GM23338 (cell line): ENCODE measurements at regions not wholly inside any gene's neighbourhood (a gene's known extent, or its start where the extent isn't known, plus 50 kb on each side); places are given as distances from the start of the nearest gene placed in this dataset.

Experiments used
- ATAC-seq: fragments of 200-7000 bp; cut with Tn5 transposase; 3 replicates; pipeline ENCODE4 v1.9.1; 2020
- DNase-seq: peaks from one replicate; pipeline ENCODE4 v3.0.0-alpha.2; 2015; ENCODE audit warnings: low spot score
- H2AFZ ChIP-seq: fragments of 200-600 bp; sonication (generic); 2 replicates; pipeline ENCODE4 v1.8.0; 2016; ENCODE audit warnings: antibody characterized with exemption, mild to moderate bottlenecking, moderate library complexity
- H3F3A ChIP-seq: fragments of 200-600 bp; sonication (generic); replicated peaks from 2 replicates; pipeline ENCODE4 v1.8.0; 2017; ENCODE audit warnings: antibody characterized with exemption, mixed run types, low read depth
- H3K27ac ChIP-seq: fragments of 200-600 bp; sonication (generic); 2 replicates; pipeline ENCODE4 v1.6.1; 2016; ENCODE audit warnings: low read depth
- H3K27me3 ChIP-seq: fragments of 200-600 bp; sonication (generic); 2 replicates; pipeline ENCODE4 v1.8.0; 2016; ENCODE audit warnings: mild to moderate bottlenecking, mixed run types, moderate library complexity; ENCODE audit not compliant: insufficient read depth
- H3K36me3 ChIP-seq: fragments of 200-600 bp; sonication (generic); 2 replicates; pipeline ENCODE4 v1.8.0; 2016; ENCODE audit warnings: mild to moderate bottlenecking; ENCODE audit not compliant: insufficient read depth
- H3K4me1 ChIP-seq: fragments of 200-600 bp; sonication (generic); 2 replicates; pipeline ENCODE4 v1.8.0; 2016; ENCODE audit warnings: mild to moderate bottlenecking, moderate library complexity; ENCODE audit not compliant: insufficient read depth
- H3K4me2 ChIP-seq: fragments of 200-600 bp; sonication (generic); 2 replicates; pipeline ENCODE4 v1.7.1; 2017; ENCODE audit warnings: mixed run types
- H3K4me3 ChIP-seq: fragments of 200-600 bp; sonication (generic); 2 replicates; pipeline ENCODE4 v1.6.1; 2016; ENCODE audit warnings: mixed run types
- H3K79me2 ChIP-seq: fragments of 200-600 bp; sonication (generic); replicated peaks from 2 replicates; pipeline ENCODE4 v1.8.0; 2017; ENCODE audit warnings: mild to moderate bottlenecking; ENCODE audit not compliant: insufficient read depth
- H3K9me2 ChIP-seq: fragments of 200-600 bp; sonication (generic); 2 replicates; pipeline ENCODE4 v1.8.0; 2017; ENCODE audit not compliant: insufficient read depth
- H4K20me1 ChIP-seq: fragments of 200-600 bp; sonication (generic); replicated peaks from 2 replicates; pipeline ENCODE4 v1.8.0; 2017; ENCODE audit warnings: mild to moderate bottlenecking; ENCODE audit not compliant: insufficient read depth
- H3K27ac Mint-ChIP-seq: 2 replicates; pipeline ENCODE4 v1.8.0; 2020; ENCODE audit warnings: inconsistent platforms, mild to moderate bottlenecking, moderate library complexity, mixed read lengths
- H3K27me3 Mint-ChIP-seq: 3 replicates; pipeline ENCODE4 v1.8.0; 2022; ENCODE audit warnings: low read depth, mild to moderate bottlenecking, moderate library complexity, mixed read lengths, inconsistent platforms; ENCODE audit not compliant: insufficient read depth, poor library complexity
- H3K36me3 Mint-ChIP-seq: 3 replicates; pipeline ENCODE4 v1.8.0; 2021; ENCODE audit warnings: low read depth, mild to moderate bottlenecking, inconsistent platforms, moderate library complexity, mixed read lengths
- H3K4me1 Mint-ChIP-seq: 3 replicates; pipeline ENCODE4 v1.8.0; 2020; ENCODE audit warnings: mild to moderate bottlenecking, inconsistent platforms, mixed read lengths
- H3K4me3 Mint-ChIP-seq: 3 replicates; pipeline ENCODE4 v1.8.0; 2021; ENCODE audit warnings: moderate library complexity, mild to moderate bottlenecking, inconsistent platforms, mixed read lengths
- H3K9me3 Mint-ChIP-seq: 3 replicates; pipeline ENCODE4 v1.8.0; 2020; ENCODE audit warnings: moderate library complexity, mild to moderate bottlenecking, inconsistent platforms, mixed read lengths
- CREB1 ChIP-seq: fragments of 250-450 bp; sonication (Bioruptor Pico); IDR thresholded peaks from 2 replicates; pipeline ENCODE4 v1.5.0; 2020; ENCODE audit warnings: low read depth, mild to moderate bottlenecking, moderate library complexity
- EZH2 ChIP-seq: fragments of 200-600 bp; sonication (generic); IDR thresholded peaks from one replicate; pipeline ENCODE4 v1.8.0; 2017; ENCODE audit warnings: antibody characterized with exemption, mild to moderate bottlenecking, low read depth; ENCODE audit not compliant: unreplicated experiment
- EZH2phosphoT487 ChIP-seq: fragments of 200-600 bp; sonication (generic); IDR thresholded peaks from one replicate; pipeline ENCODE4 v1.8.1; 2018; ENCODE audit warnings: antibody characterized with exemption; ENCODE audit not compliant: unreplicated experiment
- JUNB ChIP-seq: IDR thresholded peaks from one replicate; pipeline ENCODE4 v1.6.1; 2016; ENCODE audit warnings: antibody characterized with exemption; ENCODE audit not compliant: unreplicated experiment
- NANOG ChIP-seq: IDR thresholded peaks from 2 replicates; pipeline ENCODE4 v1.6.1; 2016; ENCODE audit warnings: antibody characterized with exemption, borderline replicate concordance
- POLR2AphosphoS5 ChIP-seq: IDR thresholded peaks from 2 replicates; pipeline ENCODE4 v1.6.1; 2016; ENCODE audit warnings: antibody characterized with exemption, low read depth
- STAT1 ChIP-seq: IDR thresholded peaks from one replicate; pipeline ENCODE4 v1.6.1; 2016; ENCODE audit warnings: antibody characterized with exemption; ENCODE audit not compliant: unreplicated experiment
- ZNF114 ChIP-seq: fragments of 250-450 bp; sonication (Bioruptor Pico); IDR thresholded peaks from 2 replicates; pipeline ENCODE4 v1.5.0; 2020; ENCODE audit warnings: mild to moderate bottlenecking, moderate library complexity
- ZNF331 ChIP-seq: fragments of 250-450 bp; sonication (Bioruptor Pico); IDR thresholded peaks from 2 replicates; pipeline ENCODE4 v1.5.0; 2020; ENCODE audit warnings: low read depth, mild to moderate bottlenecking, moderate library complexity
- TF ChIP-seq, protein P1 (sequence below): IDR thresholded peaks from one replicate; pipeline ENCODE4 v1.6.1; 2018; ENCODE audit warnings: antibody characterized with exemption; ENCODE audit not compliant: unreplicated experiment
- TF ChIP-seq, protein P2 (sequence below): fragments of 250-450 bp; sonication (Bioruptor Pico); IDR thresholded peaks from 2 replicates; pipeline ENCODE4 v1.5.0; 2020; ENCODE audit warnings: mild to moderate bottlenecking, moderate library complexity
- TF ChIP-seq, protein P3 (sequence below): IDR thresholded peaks from 2 replicates; pipeline ENCODE4 v1.6.1; 2016; ENCODE audit warnings: antibody characterized with exemption
- TF ChIP-seq, protein P4 (sequence below), 2 experiments: fragments of 200-600 bp in 1 of 2; sonication (generic) in 1 of 2; conservative IDR thresholded peaks; 2 replicates each; pipeline versions ENCODE4 v1.5.1 to v1.6.1; 2016 to 2017; ENCODE audit warnings: antibody characterized with exemption in 2 of 2, low read depth in 2 of 2, mild to moderate bottlenecking in 2 of 2, moderate library complexity in 1 of 2

DNA sequence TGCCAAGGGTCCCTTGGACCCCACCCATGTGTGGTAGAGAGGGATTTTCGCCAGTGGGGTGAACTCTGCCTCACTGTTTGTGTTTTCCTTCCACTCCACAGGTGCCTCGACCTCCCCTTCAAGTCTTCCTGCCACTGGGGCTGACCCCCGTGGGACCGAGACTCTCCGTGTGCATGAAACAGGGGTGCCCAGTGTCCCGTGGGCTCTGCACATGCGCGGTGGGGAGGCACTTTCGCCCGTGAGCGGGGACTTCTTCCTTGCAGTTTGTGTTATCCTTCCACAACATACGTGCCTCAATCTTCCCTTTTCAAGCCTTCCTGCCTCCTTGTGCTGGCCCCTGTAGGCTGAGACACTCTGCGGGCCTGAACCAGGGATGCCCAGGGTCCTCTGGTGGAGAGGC is 362.4 kb downstream of the ALG10 start:
- Mint-ChIP-seq H3K4me3 (no peak overlapping the region), H3K36me3 (peaks cover 25% of the 10 kb centered on the region), H3K27ac (no peak overlapping the region), H3K9me3 (peaks cover 99% of the 10 kb centered on the region), H3K4me1 (no peaks in the 10 kb centered on the region), H3K27me3 (peaks cover 13% of the 10 kb centered on the region)
- Histone ChIP-seq H3K4me1 (no peaks in the 10 kb centered on the region), H3F3A (no peaks in the 10 kb centered on the region), H2AFZ (no peak overlapping the region), H3K27ac (no peak overlapping the region), H4K20me1 (no peaks in the 10 kb centered on the region), H3K4me3 (no peak overlapping the region), H3K27me3 (no peaks in the 10 kb centered on the region), H3K36me3 (no peaks in the 10 kb centered on the region), H3K79me2 (no peaks in the 10 kb centered on the region), H3K4me2 (no peak overlapping the region), H3K9me2 (no peaks in the 10 kb centered on the region)
- ATAC-seq (no peak), DNase-seq (no peak)
- no peak for TF ChIP-seq POLR2AphosphoS5
- TF ChIP-seq EZH2, result no peak
- no peak for TF ChIP-seq STAT1
- TF ChIP-seq, protein P1, sequence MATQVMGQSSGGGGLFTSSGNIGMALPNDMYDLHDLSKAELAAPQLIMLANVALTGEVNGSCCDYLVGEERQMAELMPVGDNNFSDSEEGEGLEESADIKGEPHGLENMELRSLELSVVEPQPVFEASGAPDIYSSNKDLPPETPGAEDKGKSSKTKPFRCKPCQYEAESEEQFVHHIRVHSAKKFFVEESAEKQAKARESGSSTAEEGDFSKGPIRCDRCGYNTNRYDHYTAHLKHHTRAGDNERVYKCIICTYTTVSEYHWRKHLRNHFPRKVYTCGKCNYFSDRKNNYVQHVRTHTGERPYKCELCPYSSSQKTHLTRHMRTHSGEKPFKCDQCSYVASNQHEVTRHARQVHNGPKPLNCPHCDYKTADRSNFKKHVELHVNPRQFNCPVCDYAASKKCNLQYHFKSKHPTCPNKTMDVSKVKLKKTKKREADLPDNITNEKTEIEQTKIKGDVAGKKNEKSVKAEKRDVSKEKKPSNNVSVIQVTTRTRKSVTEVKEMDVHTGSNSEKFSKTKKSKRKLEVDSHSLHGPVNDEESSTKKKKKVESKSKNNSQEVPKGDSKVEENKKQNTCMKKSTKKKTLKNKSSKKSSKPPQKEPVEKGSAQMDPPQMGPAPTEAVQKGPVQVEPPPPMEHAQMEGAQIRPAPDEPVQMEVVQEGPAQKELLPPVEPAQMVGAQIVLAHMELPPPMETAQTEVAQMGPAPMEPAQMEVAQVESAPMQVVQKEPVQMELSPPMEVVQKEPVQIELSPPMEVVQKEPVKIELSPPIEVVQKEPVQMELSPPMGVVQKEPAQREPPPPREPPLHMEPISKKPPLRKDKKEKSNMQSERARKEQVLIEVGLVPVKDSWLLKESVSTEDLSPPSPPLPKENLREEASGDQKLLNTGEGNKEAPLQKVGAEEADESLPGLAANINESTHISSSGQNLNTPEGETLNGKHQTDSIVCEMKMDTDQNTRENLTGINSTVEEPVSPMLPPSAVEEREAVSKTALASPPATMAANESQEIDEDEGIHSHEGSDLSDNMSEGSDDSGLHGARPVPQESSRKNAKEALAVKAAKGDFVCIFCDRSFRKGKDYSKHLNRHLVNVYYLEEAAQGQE, result no peak
- TF ChIP-seq, protein P2, sequence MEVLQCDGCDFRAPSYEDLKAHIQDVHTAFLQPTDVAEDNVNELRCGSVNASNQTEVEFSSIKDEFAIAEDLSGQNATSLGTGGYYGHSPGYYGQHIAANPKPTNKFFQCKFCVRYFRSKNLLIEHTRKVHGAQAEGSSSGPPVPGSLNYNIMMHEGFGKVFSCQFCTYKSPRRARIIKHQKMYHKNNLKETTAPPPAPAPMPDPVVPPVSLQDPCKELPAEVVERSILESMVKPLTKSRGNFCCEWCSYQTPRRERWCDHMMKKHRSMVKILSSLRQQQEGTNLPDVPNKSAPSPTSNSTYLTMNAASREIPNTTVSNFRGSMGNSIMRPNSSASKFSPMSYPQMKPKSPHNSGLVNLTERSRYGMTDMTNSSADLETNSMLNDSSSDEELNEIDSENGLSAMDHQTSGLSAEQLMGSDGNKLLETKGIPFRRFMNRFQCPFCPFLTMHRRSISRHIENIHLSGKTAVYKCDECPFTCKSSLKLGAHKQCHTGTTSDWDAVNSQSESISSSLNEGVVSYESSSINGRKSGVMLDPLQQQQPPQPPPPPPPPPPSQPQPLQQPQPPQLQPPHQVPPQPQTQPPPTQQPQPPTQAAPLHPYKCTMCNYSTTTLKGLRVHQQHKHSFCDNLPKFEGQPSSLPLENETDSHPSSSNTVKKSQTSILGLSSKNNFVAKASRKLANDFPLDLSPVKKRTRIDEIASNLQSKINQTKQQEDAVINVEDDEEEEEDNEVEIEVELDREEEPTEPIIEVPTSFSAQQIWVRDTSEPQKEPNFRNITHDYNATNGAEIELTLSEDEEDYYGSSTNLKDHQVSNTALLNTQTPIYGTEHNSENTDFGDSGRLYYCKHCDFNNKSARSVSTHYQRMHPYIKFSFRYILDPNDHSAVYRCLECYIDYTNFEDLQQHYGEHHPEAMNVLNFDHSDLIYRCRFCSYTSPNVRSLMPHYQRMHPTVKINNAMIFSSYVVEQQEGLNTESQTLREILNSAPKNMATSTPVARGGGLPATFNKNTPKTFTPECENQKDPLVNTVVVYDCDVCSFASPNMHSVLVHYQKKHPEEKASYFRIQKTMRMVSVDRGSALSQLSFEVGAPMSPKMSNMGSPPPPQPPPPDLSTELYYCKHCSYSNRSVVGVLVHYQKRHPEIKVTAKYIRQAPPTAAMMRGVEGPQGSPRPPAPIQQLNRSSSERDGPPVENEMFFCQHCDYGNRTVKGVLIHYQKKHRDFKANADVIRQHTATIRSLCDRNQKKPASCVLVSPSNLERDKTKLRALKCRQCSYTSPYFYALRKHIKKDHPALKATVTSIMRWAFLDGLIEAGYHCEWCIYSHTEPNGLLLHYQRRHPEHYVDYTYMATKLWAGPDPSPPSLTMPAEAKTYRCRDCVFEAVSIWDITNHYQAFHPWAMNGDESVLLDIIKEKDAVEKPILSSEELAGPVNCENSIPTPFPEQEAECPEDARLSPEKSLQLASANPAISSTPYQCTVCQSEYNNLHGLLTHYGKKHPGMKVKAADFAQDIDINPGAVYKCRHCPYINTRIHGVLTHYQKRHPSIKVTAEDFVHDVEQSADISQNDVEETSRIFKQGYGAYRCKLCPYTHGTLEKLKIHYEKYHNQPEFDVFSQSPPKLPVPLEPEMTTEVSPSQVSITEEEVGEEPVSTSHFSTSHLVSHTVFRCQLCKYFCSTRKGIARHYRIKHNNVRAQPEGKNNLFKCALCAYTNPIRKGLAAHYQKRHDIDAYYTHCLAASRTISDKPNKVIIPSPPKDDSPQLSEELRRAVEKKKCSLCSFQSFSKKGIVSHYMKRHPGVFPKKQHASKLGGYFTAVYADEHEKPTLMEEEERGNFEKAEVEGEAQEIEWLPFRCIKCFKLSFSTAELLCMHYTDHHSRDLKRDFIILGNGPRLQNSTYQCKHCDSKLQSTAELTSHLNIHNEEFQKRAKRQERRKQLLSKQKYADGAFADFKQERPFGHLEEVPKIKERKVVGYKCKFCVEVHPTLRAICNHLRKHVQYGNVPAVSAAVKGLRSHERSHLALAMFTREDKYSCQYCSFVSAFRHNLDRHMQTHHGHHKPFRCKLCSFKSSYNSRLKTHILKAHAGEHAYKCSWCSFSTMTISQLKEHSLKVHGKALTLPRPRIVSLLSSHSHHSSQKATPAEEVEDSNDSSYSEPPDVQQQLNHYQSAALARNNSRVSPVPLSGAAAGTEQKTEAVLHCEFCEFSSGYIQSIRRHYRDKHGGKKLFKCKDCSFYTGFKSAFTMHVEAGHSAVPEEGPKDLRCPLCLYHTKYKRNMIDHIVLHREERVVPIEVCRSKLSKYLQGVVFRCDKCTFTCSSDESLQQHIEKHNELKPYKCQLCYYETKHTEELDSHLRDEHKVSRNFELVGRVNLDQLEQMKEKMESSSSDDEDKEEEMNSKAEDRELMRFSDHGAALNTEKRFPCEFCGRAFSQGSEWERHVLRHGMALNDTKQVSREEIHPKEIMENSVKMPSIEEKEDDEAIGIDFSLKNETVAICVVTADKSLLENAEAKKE (CRISPR knock-in tag), result no peak
- TF ChIP-seq, protein P3, sequence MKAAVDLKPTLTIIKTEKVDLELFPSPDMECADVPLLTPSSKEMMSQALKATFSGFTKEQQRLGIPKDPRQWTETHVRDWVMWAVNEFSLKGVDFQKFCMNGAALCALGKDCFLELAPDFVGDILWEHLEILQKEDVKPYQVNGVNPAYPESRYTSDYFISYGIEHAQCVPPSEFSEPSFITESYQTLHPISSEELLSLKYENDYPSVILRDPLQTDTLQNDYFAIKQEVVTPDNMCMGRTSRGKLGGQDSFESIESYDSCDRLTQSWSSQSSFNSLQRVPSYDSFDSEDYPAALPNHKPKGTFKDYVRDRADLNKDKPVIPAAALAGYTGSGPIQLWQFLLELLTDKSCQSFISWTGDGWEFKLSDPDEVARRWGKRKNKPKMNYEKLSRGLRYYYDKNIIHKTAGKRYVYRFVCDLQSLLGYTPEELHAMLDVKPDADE, result no peak
- TF ChIP-seq NANOG, result no peak
- TF ChIP-seq ZNF331 (CRISPR knock-in tag), result no peak
- no peak for TF ChIP-seq EZH2phosphoT487
- TF ChIP-seq CREB1 (CRISPR knock-in tag), result no peak
- TF ChIP-seq JUNB, result no peak
- TF ChIP-seq, protein P4, sequence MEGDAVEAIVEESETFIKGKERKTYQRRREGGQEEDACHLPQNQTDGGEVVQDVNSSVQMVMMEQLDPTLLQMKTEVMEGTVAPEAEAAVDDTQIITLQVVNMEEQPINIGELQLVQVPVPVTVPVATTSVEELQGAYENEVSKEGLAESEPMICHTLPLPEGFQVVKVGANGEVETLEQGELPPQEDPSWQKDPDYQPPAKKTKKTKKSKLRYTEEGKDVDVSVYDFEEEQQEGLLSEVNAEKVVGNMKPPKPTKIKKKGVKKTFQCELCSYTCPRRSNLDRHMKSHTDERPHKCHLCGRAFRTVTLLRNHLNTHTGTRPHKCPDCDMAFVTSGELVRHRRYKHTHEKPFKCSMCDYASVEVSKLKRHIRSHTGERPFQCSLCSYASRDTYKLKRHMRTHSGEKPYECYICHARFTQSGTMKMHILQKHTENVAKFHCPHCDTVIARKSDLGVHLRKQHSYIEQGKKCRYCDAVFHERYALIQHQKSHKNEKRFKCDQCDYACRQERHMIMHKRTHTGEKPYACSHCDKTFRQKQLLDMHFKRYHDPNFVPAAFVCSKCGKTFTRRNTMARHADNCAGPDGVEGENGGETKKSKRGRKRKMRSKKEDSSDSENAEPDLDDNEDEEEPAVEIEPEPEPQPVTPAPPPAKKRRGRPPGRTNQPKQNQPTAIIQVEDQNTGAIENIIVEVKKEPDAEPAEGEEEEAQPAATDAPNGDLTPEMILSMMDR (conservative IDR thresholded peaks at IDR 0.05; ENCODE audit: low read depth in 2 of 2), result no peak
- TF ChIP-seq ZNF114 (CRISPR knock-in tag), result no peak
